H1 (cell line): ENCODE measurements at regions not wholly inside any gene's neighbourhood (a gene's known extent, or its start where the extent isn't known, plus 50 kb on each side); places are given as distances from the start of the nearest gene placed in this dataset.

ENCODE experiments used
- JUN ChIP-seq: IDR thresholded peaks from 2 replicates; pipeline ENCODE4 v1.6.1; 2011; ENCODE audit warnings: low read depth, mild to moderate bottlenecking, improper control_type of control experiment, low read length
- RXRA ChIP-seq: IDR thresholded peaks from 2 replicates; pipeline ENCODE4 v1.6.1; 2011; ENCODE audit warnings: low read depth, mild to moderate bottlenecking, low read length, moderate library complexity; ENCODE audit not compliant: insufficient read depth

GRCh38 chr3:159831466-159831865 is 157.2 kb upstream of the IL12A start (continued):
- TF ChIP-seq RXRA = no peak
- TF ChIP-seq JUN = no peak
